GM12891 (cell line): ENCODE measurements at regions not wholly inside any gene's neighbourhood (a gene's known extent, or its start where the extent isn't known, plus 50 kb on each side); places are given as distances from the start of the nearest gene placed in this dataset.
"Not testable (repeated sequence)": the region's sequence is repeated elsewhere in the genome, so short reads cannot be mapped to it uniquely, and the experiment has no call there.

Experiments
- DNase-seq: peaks from one replicate; pipeline ENCODE4 v3.0.0; 2011; ENCODE audit warnings: low spot score; ENCODE audit not compliant: insufficient read length
- FAIRE-seq: peaks from 2 replicates; lab custom pipeline; 2011; peaks lifted over from hg19 to GRCh38; lab: Jason Lieb, UNC
- PAX5 ChIP-seq: IDR thresholded peaks from 2 replicates; pipeline ENCODE4 v1.6.1; 2011; ENCODE audit warnings: low read length, moderate library complexity, mild to moderate bottlenecking; ENCODE audit not compliant: insufficient read depth, severe bottlenecking
- POLR2A ChIP-seq: IDR thresholded peaks from 2 replicates; pipeline ENCODE4 v1.6.1; 2011; ENCODE audit warnings: low read depth, low read length, control low read depth
- POLR2AphosphoS5 ChIP-seq: IDR thresholded peaks from 2 replicates; pipeline ENCODE4 v1.6.1; 2011; ENCODE audit warnings: low read depth, low read length, control low read depth
- POU2F2 ChIP-seq: IDR thresholded peaks from 2 replicates; pipeline ENCODE4 v1.6.1; 2011; ENCODE audit warnings: low read depth, mild to moderate bottlenecking, control low read depth, low read length, moderate library complexity
- SPI1 ChIP-seq: IDR thresholded peaks from 2 replicates; pipeline ENCODE4 v1.6.1; 2011; ENCODE audit warnings: low read depth, low read length, control low read depth
- TAF1 ChIP-seq: IDR thresholded peaks from 2 replicates; pipeline ENCODE4 v1.6.1; 2011; ENCODE audit warnings: low read depth, low read length, control low read depth

DNA sequence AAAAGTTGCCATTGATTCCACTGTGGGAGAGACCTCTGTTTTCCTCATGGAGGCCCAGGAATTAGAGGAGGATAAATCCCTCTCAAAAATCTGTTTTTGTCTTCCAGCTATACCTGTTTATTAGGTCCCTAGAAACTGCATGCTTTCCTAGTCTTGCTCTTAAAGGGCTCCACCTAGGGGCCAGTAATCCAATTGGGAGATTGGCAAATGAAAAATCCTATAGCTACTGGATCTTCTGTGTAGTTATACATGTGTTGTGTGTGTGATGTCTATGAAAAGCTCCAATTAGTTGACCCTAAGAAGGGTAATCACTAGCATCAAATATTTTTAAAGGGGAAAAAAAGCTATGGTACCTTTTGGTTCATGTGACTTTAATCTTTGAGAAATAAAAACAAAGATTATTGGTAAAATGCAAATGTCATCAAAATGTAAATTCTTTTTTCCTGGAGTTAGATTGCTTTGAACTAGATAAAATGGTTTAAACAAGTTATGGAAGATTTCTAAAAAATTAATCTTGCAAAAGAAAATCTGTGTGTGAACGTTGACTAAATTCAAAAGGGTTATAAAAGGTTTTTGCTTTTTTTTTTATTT lies 63.4 kb upstream of the C1QTNF9B start:
- FAIRE-seq (no peak), DNase-seq (no peak)
- TF ChIP-seq PAX5, result no peak
- no peak for TF ChIP-seq POLR2A

DNA sequence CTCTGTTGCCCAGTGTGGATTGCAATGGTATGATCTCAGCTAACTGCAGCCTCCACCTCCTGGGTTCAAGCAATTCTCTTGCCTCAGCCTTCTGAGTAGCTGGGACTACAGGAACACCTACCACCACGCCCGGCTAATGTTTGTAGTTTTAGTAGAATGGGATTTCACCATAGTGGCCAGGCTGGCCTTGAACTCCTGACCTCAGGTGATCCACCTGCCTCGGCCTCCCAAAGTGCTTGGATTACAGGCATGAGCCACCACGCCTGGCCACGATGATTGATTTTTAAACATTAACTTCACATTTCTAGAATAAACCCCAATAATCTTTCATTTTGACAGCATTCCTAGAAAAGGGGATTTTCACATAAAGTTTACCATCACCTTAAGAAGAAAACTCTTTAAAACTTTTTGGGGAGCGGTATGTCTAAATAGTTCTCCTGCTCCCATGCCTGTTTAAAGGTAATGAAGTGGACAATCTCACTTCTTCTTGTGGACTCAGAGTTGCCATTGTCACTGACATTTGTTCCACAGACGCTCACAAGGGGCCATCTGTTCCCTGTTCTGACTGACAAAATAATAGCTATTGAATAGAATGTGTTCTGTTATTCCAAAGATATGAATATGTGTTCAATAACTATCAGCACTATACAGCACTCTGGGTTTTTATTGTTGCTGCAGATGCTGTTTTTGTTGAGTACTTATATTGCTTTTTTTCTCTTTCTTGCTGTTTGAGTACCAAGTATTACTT lies 66.1 kb upstream of the C1QTNF9B start:
- DNase-seq, result no peak
- no peak for FAIRE-seq

DNA sequence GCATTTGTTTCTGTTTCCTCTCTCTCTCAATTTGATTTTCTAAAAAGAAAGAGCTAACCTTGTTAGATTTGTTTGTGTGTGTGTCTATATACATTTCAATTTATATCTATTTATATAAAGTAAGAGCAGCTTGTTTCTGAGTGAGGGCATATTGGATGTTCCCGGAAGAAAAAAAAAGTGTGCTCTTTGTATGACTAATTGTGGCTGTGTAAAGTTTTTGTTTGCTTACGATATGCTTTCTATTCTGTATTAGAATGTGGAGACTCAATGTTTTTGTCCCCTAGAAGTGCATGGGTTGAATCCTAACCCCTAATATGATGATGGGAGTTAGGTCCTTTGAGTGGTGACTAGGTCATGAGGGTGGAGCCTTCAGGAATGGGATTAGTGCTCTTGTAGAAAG lies 66.6 kb upstream of the C1QTNF9B start:
- no peak for TF ChIP-seq POLR2A
- TF ChIP-seq TAF1, result no peak
- TF ChIP-seq POLR2AphosphoS5, result no peak
- TF ChIP-seq POU2F2, result no peak
- no peak for TF ChIP-seq PAX5
- no peak for TF ChIP-seq SPI1
- DNase-seq, result no peak

More for the DNA sequence above, 66.1 kb upstream of the C1QTNF9B start:
- TF ChIP-seq POLR2A (no peak), SPI1 (0 out of 2 replicates have a peak, but pooled peaks have one; percentile 38), POLR2AphosphoS5 (no peak)

DNA sequence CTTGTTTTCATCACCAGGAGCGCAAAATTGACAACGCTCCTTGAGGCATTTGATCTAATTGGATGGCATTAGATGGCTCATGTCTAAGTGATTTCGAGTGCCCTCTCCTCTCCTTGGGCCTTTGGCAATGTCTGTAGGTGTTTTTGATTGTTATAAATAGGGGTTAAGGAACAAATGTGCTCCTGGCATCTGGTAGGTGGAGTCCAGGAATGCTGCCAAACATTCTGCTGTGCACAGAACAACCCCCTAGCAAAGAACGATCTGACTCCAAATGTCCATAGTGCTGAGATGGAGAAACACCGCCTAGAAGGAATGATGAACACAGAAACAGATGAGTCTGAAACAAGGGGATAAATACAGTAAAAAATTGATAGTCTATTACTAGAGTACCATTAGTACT lies 68.0 kb upstream of the C1QTNF9B start:
- DNase-seq (no peak), FAIRE-seq (no peak)
- TF ChIP-seq SPI1 (no peak), POU2F2 (no peak), POLR2A (no peak), PAX5 (no peak), TAF1 (no peak)

More for the DNA sequence above, 66.6 kb upstream of the C1QTNF9B start:
- FAIRE-seq, result no peak

DNA sequence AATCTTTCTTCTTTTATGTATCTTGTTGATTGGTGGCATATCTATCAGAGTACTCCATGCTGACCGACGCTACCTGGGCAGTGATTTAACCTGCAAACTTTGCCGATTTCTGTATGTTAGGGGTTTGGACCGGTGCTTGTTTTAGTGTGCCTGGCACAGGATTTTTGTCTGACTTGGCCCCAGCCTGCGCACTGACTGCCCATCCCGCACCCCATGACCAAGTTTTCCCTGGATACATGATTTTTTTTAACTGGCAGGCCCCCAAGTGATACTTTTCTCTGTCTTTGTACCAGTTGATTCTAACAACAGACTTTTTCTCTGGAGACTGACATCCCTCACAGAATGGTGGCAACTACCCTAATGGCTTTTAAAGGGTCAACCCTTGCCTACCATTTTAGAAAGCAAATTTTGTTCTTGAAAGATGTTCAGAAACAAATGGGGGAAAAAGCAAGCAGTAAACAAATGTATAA lies 69.0 kb upstream of the C1QTNF9B start:
- DNase-seq, result no peak
- FAIRE-seq, result peak; percentile 59
- no peak for TF ChIP-seq POLR2A

DNA sequence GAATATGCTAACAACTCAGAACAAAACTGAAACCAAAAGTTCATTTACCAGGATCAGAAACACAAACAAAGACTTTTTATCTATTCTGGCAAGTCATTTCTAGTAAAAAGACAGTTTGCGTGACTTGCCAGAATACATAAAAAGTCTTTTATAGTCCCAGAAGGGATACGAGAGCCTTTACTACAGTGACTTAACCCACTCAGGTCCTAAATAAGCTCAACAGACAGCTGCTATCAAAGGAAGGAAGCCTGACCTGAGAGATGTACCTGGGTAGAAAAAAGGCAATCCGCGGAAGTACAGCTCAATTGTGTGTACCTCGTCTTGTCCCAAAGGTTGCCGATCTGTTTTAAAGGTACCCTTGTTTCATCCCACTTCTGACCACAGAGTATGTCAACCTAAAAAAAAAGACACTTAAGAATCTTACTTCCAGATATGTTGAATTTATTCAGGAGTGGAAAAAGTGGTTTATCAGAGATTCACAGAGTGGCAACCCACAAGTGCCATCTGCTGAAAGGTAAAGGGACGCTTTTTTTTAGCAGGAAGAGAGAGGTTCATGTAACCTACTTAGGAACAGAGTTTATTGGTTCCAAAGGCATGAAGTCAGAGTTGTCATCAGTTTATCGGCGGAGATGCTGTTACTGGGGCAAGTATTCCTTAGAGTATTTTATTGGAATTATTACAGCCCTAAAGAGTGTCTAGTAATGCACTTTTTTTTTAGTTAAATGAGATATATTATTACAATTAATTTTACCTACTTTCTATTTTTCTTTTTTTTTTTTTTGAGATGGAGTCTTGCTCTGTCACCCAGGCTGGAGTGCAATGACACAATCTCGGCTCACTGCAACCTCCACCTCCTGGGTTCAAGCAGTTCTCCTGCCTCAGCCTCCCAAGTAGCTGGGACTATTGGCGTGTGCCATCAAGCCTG lies 69.7 kb upstream of the C1QTNF9B start:
- DNase-seq, result no peak
- TF ChIP-seq POLR2AphosphoS5, result no peak
- no peak for TF ChIP-seq TAF1
- no peak for TF ChIP-seq POU2F2
- TF ChIP-seq POLR2A, result no peak
- TF ChIP-seq PAX5, result no peak
- TF ChIP-seq SPI1, result no peak
- peak; percentile 5 for FAIRE-seq

DNA sequence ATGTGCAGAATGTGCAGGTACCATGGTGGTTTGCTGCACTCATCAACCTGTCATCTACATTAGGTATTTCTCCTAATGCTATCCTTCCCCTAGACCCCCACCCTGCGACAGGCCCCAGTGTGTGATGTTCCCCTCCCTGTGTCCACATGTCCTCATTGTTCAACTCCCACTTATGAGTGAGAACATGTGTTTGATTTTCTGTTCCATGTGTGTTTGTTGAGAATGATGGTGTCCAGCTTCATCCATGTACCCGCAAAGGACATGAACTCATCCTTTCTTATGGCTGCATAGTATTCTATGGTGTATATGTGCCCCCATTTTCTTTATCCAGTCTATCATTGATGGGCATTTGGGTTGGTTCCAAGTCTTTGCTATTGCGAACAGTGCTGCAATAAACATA lies 70.5 kb upstream of the C1QTNF9B start:
- not testable (repeated sequence) for DNase-seq, FAIRE-seq

DNA sequence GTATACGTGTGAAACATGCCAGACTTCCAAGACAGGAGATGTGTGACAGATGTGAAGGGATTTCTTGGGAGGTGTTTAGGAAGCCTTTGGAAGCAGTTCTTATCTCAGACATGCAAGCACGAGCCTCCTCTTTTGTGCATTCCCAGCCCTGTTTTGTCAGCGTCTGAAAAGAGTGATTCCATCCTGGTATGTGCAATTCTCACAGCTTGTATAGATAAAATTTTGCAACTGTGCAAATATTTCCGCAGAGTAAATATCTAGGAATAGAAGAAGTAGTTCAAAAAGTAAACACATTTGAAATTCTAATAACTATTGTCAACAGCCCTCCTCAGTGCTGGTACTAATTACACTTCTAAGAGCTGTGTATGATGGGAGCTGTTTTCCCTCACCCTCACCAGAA lies 72.3 kb upstream of the C1QTNF9B start:
- DNase-seq (no peak), FAIRE-seq (no peak)
- TF ChIP-seq POU2F2 (no peak), TAF1 (no peak), POLR2AphosphoS5 (no peak), POLR2A (no peak)

DNA sequence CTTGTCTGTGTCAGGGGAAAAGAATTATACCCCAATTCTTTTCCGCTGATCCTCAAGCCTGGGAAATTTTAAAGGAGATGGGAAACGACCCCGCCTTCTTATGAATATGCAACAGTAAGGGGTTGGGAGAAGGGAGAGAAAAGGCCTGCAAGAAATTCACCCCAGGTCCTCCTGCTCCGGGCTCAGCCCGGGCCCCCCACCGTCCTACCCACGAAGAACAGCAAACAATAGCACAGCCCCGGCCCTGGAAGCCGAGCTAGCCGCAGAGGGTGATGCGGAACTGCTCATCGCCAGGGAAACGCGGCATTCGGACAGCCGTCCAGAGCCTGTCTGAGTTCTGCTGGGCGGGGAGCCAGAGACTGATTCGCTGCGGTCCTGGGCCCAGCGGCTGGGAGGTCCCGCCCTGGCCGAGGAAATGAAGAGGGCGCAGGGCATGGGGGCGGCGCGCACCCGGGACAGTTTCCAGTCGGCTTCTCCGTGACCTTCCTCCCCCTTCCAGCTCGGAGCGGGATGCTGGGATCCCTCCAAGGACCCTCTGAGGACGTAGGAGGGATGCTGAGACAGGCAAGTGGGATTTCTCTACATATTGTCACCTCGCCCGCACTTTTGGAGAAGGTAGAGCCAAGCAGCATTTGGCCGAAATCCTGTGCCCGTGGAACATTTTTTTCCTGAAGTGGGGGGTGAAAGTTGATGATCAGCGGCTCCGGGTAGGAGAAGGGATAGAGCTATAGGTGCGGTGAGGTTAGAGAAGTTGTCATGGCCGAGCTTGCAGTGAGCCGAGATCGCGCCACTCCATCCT lies 82.3 kb upstream of the C1QTNF9B start:
- DNase-seq, result peak; percentile 55
- FAIRE-seq, result peak; percentile 51
- TF ChIP-seq TAF1 (no peak), POU2F2 (peak; percentile 69; the same call in 1 of the 2 replicates)

DNA sequence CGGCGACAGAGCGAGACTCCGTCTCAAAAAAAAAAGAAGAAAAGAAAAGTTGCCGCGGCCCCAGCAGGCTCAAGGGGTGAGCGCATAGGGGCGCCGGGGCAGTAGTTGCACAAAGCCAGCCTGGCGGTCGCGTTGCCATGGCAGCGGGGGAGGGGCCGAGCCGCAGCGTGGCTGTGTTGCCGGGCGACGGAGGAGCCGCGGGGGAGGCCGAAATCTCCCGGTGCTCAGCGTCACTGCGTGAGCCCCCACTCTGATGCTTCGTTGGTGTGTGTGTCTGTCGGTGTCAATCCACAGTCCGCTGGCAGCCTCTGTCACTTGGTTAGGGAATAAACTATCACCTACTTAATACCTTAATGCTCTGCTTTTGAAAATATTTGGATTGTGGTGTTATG lies 82.9 kb upstream of the C1QTNF9B start:
- FAIRE-seq (peak; percentile 90), DNase-seq (peak; percentile 79)
- TF ChIP-seq TAF1, result no peak
- no peak for TF ChIP-seq POLR2A
- TF ChIP-seq PAX5, result no peak
- TF ChIP-seq POU2F2, result no peak
- no peak for TF ChIP-seq POLR2AphosphoS5
- no peak for TF ChIP-seq SPI1
